HS-5 (cell line): ENCODE measurements at regions not wholly inside any gene's neighbourhood (a gene's known extent, or its start where the extent isn't known, plus 50 kb on each side); places are given as distances from the start of the nearest gene placed in this dataset.

ENCODE experiments used
- DNase-seq: peaks from one replicate; pipeline ENCODE4 v3.0.0-alpha.2; 2012; ENCODE audit warnings: low read depth

- peak; percentile 5 for DNase-seq
These were observed 1057.0 kb upstream of the CNTN5 start for GRCh38 chr11:97963528-97964331.

- no peak for DNase-seq
These were observed 1056.3 kb upstream of the CNTN5 start for GRCh38 chr11:97964332-97965004.

GRCh38 chr11:97965849-97966646, 1054.7 kb upstream of the CNTN5 start:
- DNase-seq = peak; percentile 97

GRCh38 chr11:97966901-97967300, 1053.8 kb upstream of the CNTN5 start:
- no peak for DNase-seq

- no peak for DNase-seq
These were observed 1052.7 kb upstream of the CNTN5 start for GRCh38 chr11:97968071-97968470.

- DNase-seq = no peak
These were observed 1048.0 kb upstream of the CNTN5 start for GRCh38 chr11:97972731-97973130.

GRCh38 chr11:97973352-97973857, 1047.3 kb upstream of the CNTN5 start:
- no peak for DNase-seq

- DNase-seq = no peak
These were observed 1045.8 kb upstream of the CNTN5 start for GRCh38 chr11:97974798-97975498.

GRCh38 chr11:97977726-97978125, 1043.0 kb upstream of the CNTN5 start:
- no peak for DNase-seq

- no peak for DNase-seq
These were observed 1041.0 kb upstream of the CNTN5 start for GRCh38 chr11:97979741-97980140.

GRCh38 chr11:97982512-97982911, 1038.2 kb upstream of the CNTN5 start:
- DNase-seq = no peak

GRCh38 chr11:97989121-97989520, 1031.6 kb upstream of the CNTN5 start:
- DNase-seq = no peak

- no peak for DNase-seq
These were observed 1030.4 kb upstream of the CNTN5 start for GRCh38 chr11:97990162-97990920.

GRCh38 chr11:97993562-97993961, 1027.2 kb upstream of the CNTN5 start:
- no peak for DNase-seq

GRCh38 chr11:97995874-97996273, 1024.9 kb upstream of the CNTN5 start:
- DNase-seq = no peak

- no peak for DNase-seq
These were observed 1024.0 kb upstream of the CNTN5 start for GRCh38 chr11:97996762-97997161.

GRCh38 chr11:98003606-98004371, 1017.0 kb upstream of the CNTN5 start:
- no peak for DNase-seq

GRCh38 chr11:98007072-98007471, 1013.7 kb upstream of the CNTN5 start:
- no peak for DNase-seq

GRCh38 chr11:98027652-98028051, 993.1 kb upstream of the CNTN5 start:
- DNase-seq = no peak

GRCh38 chr11:98029832-98030231, 990.9 kb upstream of the CNTN5 start:
- no peak for DNase-seq
